ENCODE measurements at regions not wholly inside any gene's neighbourhood (a gene's known extent, or its start where the extent isn't known, plus 50 kb on each side); places are given as distances from the start of the nearest gene placed in this dataset.

- Histone ChIP-seq H3K79me2 (ENCODE audit: insufficient read depth, low read depth) (no peaks in the 10 kb centered on the region), H3K36me3 (ENCODE audit: insufficient read depth) (no peaks in the 10 kb centered on the region), H4K20me1 (ENCODE audit: insufficient read depth) (no peaks in the 10 kb centered on the region), H3K4me2 (no peak overlapping the region), H3K9ac (no peak overlapping the region), H3K27ac (no peak overlapping the region), H3K4me3 (IDR thresholded peaks at IDR 0.05; ENCODE audit: insufficient read depth, low read depth, low read length) (no peak overlapping the region), H3K27me3 (ENCODE audit: insufficient read depth, low read depth) (no peaks in the 10 kb centered on the region), H3K4me1 (ENCODE audit: low read depth, poor library complexity, severe bottlenecking) (peaks cover 36% of the 10 kb centered on the region), H2AFZ (ENCODE audit: low read depth) (no peak overlapping the region)
- TF ChIP-seq CTCF (conservative IDR thresholded peaks at IDR 0.05; ENCODE audit: low read depth, low read length) = no peak
Observed at GRCh38 chr5:4019841-4020240, 424.2 kb downstream of the IRX1 start.

GRCh38 chr5:4020400-4020799, 424.8 kb downstream of the IRX1 start:
- Histone ChIP-seq H3K4me2 (no peak overlapping the region), H3K79me2 (ENCODE audit: insufficient read depth, low read depth) (no peaks in the 10 kb centered on the region), H3K36me3 (ENCODE audit: insufficient read depth) (no peaks in the 10 kb centered on the region), H3K27ac (no peak overlapping the region), H3K4me3 (IDR thresholded peaks at IDR 0.05; ENCODE audit: insufficient read depth, low read depth, low read length) (no peak overlapping the region), H3K9ac (no peak overlapping the region), H2AFZ (ENCODE audit: low read depth) (no peak overlapping the region), H4K20me1 (ENCODE audit: insufficient read depth) (no peaks in the 10 kb centered on the region), H3K4me1 (ENCODE audit: low read depth, poor library complexity, severe bottlenecking) (peaks cover 32% of the 10 kb centered on the region), H3K27me3 (ENCODE audit: insufficient read depth, low read depth) (no peaks in the 10 kb centered on the region)
- no peak for TF ChIP-seq CTCF (conservative IDR thresholded peaks at IDR 0.05; ENCODE audit: low read depth, low read length)

- Histone ChIP-seq H3K27ac (no peak overlapping the region), H4K20me1 (ENCODE audit: insufficient read depth) (no peaks in the 10 kb centered on the region), H3K4me3 (IDR thresholded peaks at IDR 0.05; ENCODE audit: insufficient read depth, low read depth, low read length) (no peak overlapping the region), H2AFZ (ENCODE audit: low read depth) (no peak overlapping the region), H3K4me1 (ENCODE audit: low read depth, poor library complexity, severe bottlenecking) (peaks cover 16% of the 10 kb centered on the region), H3K4me2 (no peak overlapping the region), H3K36me3 (ENCODE audit: insufficient read depth) (no peaks in the 10 kb centered on the region), H3K9ac (no peak overlapping the region), H3K27me3 (ENCODE audit: insufficient read depth, low read depth) (no peaks in the 10 kb centered on the region), H3K79me2 (ENCODE audit: insufficient read depth, low read depth) (no peaks in the 10 kb centered on the region)
- TF ChIP-seq CTCF (conservative IDR thresholded peaks at IDR 0.05; ENCODE audit: low read depth, low read length) = no peak
Observed at GRCh38 chr5:4022056-4022670, 426.5 kb downstream of the IRX1 start.

- peaks cover 6% of the 10 kb centered on the region for H3K4me1 ChIP-seq (ENCODE audit: low read depth, poor library complexity, severe bottlenecking)
- H3K27me3 ChIP-seq (ENCODE audit: insufficient read depth, low read depth) = no peaks in the 10 kb centered on the region
- no peak overlapping the region for H3K9ac ChIP-seq
- no peak overlapping the region for H3K27ac ChIP-seq
- H3K79me2 ChIP-seq (ENCODE audit: insufficient read depth, low read depth) = no peaks in the 10 kb centered on the region
- no peaks in the 10 kb centered on the region for H3K36me3 ChIP-seq (ENCODE audit: insufficient read depth)
- H3K4me3 ChIP-seq (IDR thresholded peaks at IDR 0.05; ENCODE audit: insufficient read depth, low read depth, low read length) = no peak overlapping the region
- H2AFZ ChIP-seq (ENCODE audit: low read depth) = no peak overlapping the region
- no peaks in the 10 kb centered on the region for H4K20me1 ChIP-seq (ENCODE audit: insufficient read depth)
- no peak overlapping the region for H3K4me2 ChIP-seq
- no peak for TF ChIP-seq CTCF (conservative IDR thresholded peaks at IDR 0.05; ENCODE audit: low read depth, low read length)
Observed at GRCh38 chr5:4023091-4023752, 427.6 kb downstream of the IRX1 start.
